ENCODE measurements at regions not wholly inside any gene's neighbourhood (a gene's known extent, or its start where the extent isn't known, plus 50 kb on each side); places are given as distances from the start of the nearest gene placed in this dataset.

DNA sequence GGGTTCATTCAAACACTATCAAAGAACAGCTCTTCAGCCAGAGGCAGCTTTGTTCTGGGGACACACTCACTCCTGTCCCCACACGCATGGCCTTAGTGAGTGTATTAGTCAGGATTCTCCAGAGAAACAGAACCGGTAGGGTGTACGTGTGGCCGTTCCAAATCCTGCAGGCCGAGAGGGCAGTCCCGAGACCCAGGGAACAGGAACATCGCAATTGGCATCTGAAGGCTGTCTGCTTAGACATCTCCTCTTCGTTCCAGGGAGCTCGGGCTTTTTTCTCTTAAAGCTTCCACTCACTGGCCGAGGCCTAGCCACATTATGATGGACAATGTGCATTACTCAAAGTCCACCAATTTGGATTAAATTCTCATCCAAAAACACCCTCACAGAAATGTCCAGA lies 523.3 kb downstream of the GLRX3 start:
- TF ChIP-seq EZH2 (IDR thresholded peaks at IDR 0.05; ENCODE audit: insufficient read depth, poor library complexity, severe bottlenecking), result no peak
- TF ChIP-seq EZH2phosphoT487 (IDR thresholded peaks at IDR 0.05; ENCODE audit: insufficient read depth, low read depth), result no peak

Data from GM23248 (cell line).